K562 (cell line): ENCODE measurements at regions not wholly inside any gene's neighbourhood (a gene's known extent, or its start where the extent isn't known, plus 50 kb on each side); places are given as distances from the start of the nearest gene placed in this dataset.

Experiments
- ATAC-seq: fragments of 200-7000 bp; cut with Tn5 transposase; 3 replicates; pipeline ENCODE4 v1.9.1; 2020; ENCODE audit warnings: moderate library complexity
- BruUV-seq: library from RNA; stranded (reverse); fragments of 400-500 nt; replicated peaks from 2 replicates; lab custom pipeline; 2021; lab: Mats Ljungman, UMichigan
- CTCF ChIA-PET: fragments of 300-600 bp; formaldehyde crosslinking; extraction: SDS; loops from one replicate; lab custom pipeline; 2021; ENCODE audit warnings: low intra/inter-chr PET ratio; lab: Yijun Ruan, JAX
- POLR2A ChIA-PET: fragments of 300-600, 350-650 bp; sonication (Branson Sonifier 250); formaldehyde crosslinking; extraction: SDS; loops from one replicate; lab custom pipeline; 2021; ENCODE audit warnings: antibody characterized with exemption, inconsistent platforms; lab: Yijun Ruan, JAX
- DNase-seq, 4 experiments: peaks; one replicate each; pipeline versions ENCODE4 v3.0.0 to v3.0.0-alpha.2; 2011 to 2018; ENCODE audit warnings: low spot score in 3 of 4, mixed read lengths in 3 of 4; ENCODE audit errors: extremely low read depth in 1 of 4
- FAIRE-seq: peaks from 2 replicates; lab custom pipeline; 2011; peaks lifted over from hg19 to GRCh38; lab: Jason Lieb, UNC
- H2AFZ ChIP-seq: 2 replicates; pipeline ENCODE4 v1.6.0; 2011; ENCODE audit warnings: low read depth, low read length, control low read depth, inconsistent platforms
- H3K27ac ChIP-seq: fragments of 200-600 bp; 3 replicates; pipeline ENCODE4 v1.8.0; 2011; ENCODE audit warnings: low read depth, mild to moderate bottlenecking, control low read depth, inconsistent platforms, low read length, moderate library complexity, mixed read lengths; ENCODE audit errors: extremely low read depth
- H3K27me3 ChIP-seq, 2 experiments: fragments of 300-600 bp in 1 of 2; 2 replicates in 1 of 2; 3 replicates in 1 of 2; pipeline versions ENCODE4 v1.6.0 to v1.8.0; 2011; ENCODE audit warnings: inconsistent platforms in 2 of 2, low read length in 2 of 2, mild to moderate bottlenecking in 1 of 2, mixed read lengths in 1 of 2, moderate library complexity in 1 of 2; ENCODE audit not compliant: control insufficient read depth in 2 of 2, insufficient read depth in 2 of 2
- H3K36me3 ChIP-seq: fragments of 300-600 bp; 3 replicates; pipeline ENCODE4 v1.8.0; 2011; ENCODE audit warnings: mild to moderate bottlenecking, low read length, inconsistent platforms; ENCODE audit not compliant: control insufficient read depth, insufficient read depth
- H3K4me1 ChIP-seq, 2 experiments: fragments of 200-600 bp in 1 of 2; replicated peaks in 1 of 2; 2 replicates in 1 of 2; 3 replicates in 1 of 2; pipeline versions ENCODE4 v1.5.1 to v1.8.0; 2011; ENCODE audit warnings: inconsistent platforms in 2 of 2, low read length in 2 of 2, mild to moderate bottlenecking in 1 of 2, mixed read lengths in 1 of 2, moderate library complexity in 1 of 2; ENCODE audit not compliant: control insufficient read depth in 2 of 2, insufficient read depth in 2 of 2
- H3K4me2 ChIP-seq: 2 replicates; pipeline ENCODE4 v1.6.1; 2011; ENCODE audit warnings: low read length, control low read depth, inconsistent platforms, mixed read lengths; ENCODE audit not compliant: insufficient read depth
- H3K4me3 ChIP-seq: fragments of 200-600 bp; sonication (generic), shearing (Covaris generic); 2 replicates; pipeline ENCODE4 v1.5.1; 2016; ENCODE audit warnings: control low read depth, inconsistent platforms
- H3K79me2 ChIP-seq: fragments of 200-600 bp; 3 replicates; pipeline ENCODE4 v1.8.0; 2011; ENCODE audit warnings: low read length, inconsistent platforms; ENCODE audit not compliant: control insufficient read depth, insufficient read depth
- H3K9ac ChIP-seq, 2 experiments: 2 replicates each; pipeline versions ENCODE4 v1.6.0 to v1.6.1; 2011; ENCODE audit warnings: low read depth in 2 of 2, low read length in 2 of 2, control low read depth in 1 of 2, inconsistent platforms in 1 of 2, mild to moderate bottlenecking in 1 of 2, mixed read lengths in 1 of 2; ENCODE audit not compliant: insufficient read depth in 1 of 2
- H3K9me1 ChIP-seq: one replicate; pipeline ENCODE4 v1.6.0; 2011; ENCODE audit warnings: inconsistent platforms, mild to moderate bottlenecking, low read length, moderate library complexity; ENCODE audit not compliant: control insufficient read depth, insufficient read depth
- H3K9me3 ChIP-seq: replicated peaks from 2 replicates; pipeline ENCODE4 v1.5.1; 2011; ENCODE audit warnings: low read depth, low read length, inconsistent platforms; ENCODE audit not compliant: control insufficient read depth, insufficient read depth
- H4K20me1 ChIP-seq: replicated peaks from 2 replicates; pipeline ENCODE4 v1.6.1; 2011; ENCODE audit warnings: low read length, inconsistent platforms, mixed read lengths; ENCODE audit not compliant: control insufficient read depth, insufficient read depth
- ARNT ChIP-seq, 2 experiments: fragments of 450-650 bp; IDR thresholded peaks; 2 replicates each; pipeline ENCODE4 v1.6.1; 2016; ENCODE audit warnings: mild to moderate bottlenecking in 1 of 2
- HDAC3 ChIP-seq: fragments of 450-650 bp; IDR thresholded peaks from 2 replicates; pipeline ENCODE4 v1.6.1; 2018; ENCODE audit warnings: borderline replicate concordance, mild to moderate bottlenecking, moderate library complexity; ENCODE audit not compliant: partially characterized antibody
- KLF1 ChIP-seq: fragments of 450-650 bp; IDR thresholded peaks from 2 replicates; pipeline ENCODE4 v1.6.1; 2016; ENCODE audit warnings: missing genetic modification characterization, missing compliant biosample characterization
- MAFF ChIP-seq: IDR thresholded peaks from 2 replicates; pipeline ENCODE4 v1.6.1; 2012; ENCODE audit warnings: low read length, improper control_type of control experiment
- MTA2 ChIP-seq: fragments of 450-650 bp; IDR thresholded peaks from 2 replicates; pipeline ENCODE4 v1.6.1; 2016; ENCODE audit warnings: low read depth
- NKRF ChIP-seq: fragments of 450-650 bp; IDR thresholded peaks from 2 replicates; pipeline ENCODE4 v1.6.1; 2016; ENCODE audit warnings: borderline replicate concordance
- SREBF2 ChIP-seq: sonication (generic); formaldehyde crosslinking; IDR thresholded peaks from 2 replicates; pipeline ENCODE4 v1.4.0; 2020; ENCODE audit warnings: mild to moderate bottlenecking, missing genetic modification reagents
- ZBTB11 ChIP-seq, 3 experiments: fragments of 200-800 bp in 1 of 3; fragments of 250-450 bp in 1 of 3; fragments of 450-650 bp in 1 of 3; sonication (Bioruptor Pico) in 1 of 3; sonication (Bioruptor generic) in 1 of 3; formaldehyde crosslinking in 1 of 3; IDR thresholded peaks; 2 replicates each; pipeline versions ENCODE4 v1.6.1 to v1.8.0; 2016 to 2022; ENCODE audit warnings: mild to moderate bottlenecking in 2 of 3, missing genetic modification characterization in 2 of 3, missing compliant biosample characterization in 1 of 3, moderate library complexity in 1 of 3
- WGBS: fragments of 100-300 bp; shearing (Covaris generic); methylation state at CpG from one replicate; pipeline ENCODE4 v1.1.6; 2016; ENCODE audit warnings: low coverage, mixed read lengths; ENCODE audit not compliant: insufficient coverage; ENCODE audit errors: missing lambda C conversion rate; 5-methylcytosine and 5-hydroxymethylcytosine counted together
- in situ Hi-C: fragments of 300-500 bp; cut with MboI; formaldehyde crosslinking; loops from 4 replicates; pipeline ENCODE4 v1.15.0; 2018; ENCODE audit warnings: inconsistent platforms, mixed read lengths
- intact Hi-C: fragments of 100-400 bp; cut with micrococcal nuclease; formaldehyde crosslinking; loops from 2 replicates; pipeline ENCODE4 v1.14.2; 2022

- TF ChIP-seq ZBTB11 (CRISPR knock-in tag; IDR thresholded peaks at IDR 0.05) (no peak), SREBF2 (CRISPR knock-in tag) (no peak)
Measured at GRCh38 chr6:12609751-12610150, 106.8 kb upstream of the PHACTR1 start (continued).

DNA sequence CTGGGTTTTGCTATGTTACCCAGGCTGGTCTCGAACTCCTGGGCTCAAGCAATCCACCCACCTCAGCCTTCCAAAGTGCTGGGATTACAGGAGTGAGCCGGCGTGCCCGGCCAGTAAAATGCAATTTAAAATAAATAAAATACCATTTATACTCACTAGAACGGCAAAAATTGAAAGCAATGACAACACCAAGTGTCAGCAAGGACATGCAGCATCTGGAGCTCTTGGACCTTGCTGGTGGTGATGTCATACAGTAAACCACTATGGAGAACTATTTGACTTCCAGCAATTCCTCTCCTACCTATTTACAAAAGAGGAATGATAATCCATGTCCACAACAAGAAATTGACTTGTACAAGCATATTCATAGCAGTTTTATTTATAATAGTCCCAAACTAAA, 105.7 kb upstream of the PHACTR1 start:
- no TSS peak for BruUV-seq
- Histone ChIP-seq H3K27ac (no peak overlapping the region), H3K4me3 (no peak overlapping the region), H3K9ac (no peak overlapping the region), H3K4me1 (no peaks in the 10 kb centered on the region), H3K4me2 (no peak overlapping the region), H3K36me3 (no peaks in the 10 kb centered on the region), H2AFZ (no peak overlapping the region), H3K79me2 (no peaks in the 10 kb centered on the region), H3K27me3 (no peaks in the 10 kb centered on the region), H3K9me1 (no peaks in the 10 kb centered on the region), H4K20me1 (no peaks in the 10 kb centered on the region), H3K9me3 (no peaks in the 10 kb centered on the region)
- 0% methylated on average over 5 of the region's 5 CpGs for WGBS
- no peak for FAIRE-seq
- ChIA-PET CTCF (no interaction called here), POLR2A (interaction anchor here (0.6 kb wide), 1 partner anchor 1026 kb away, joined by 3 read pairs; no protein-coding TSS in a partner anchor)
- in situ Hi-C loops (no loop called here), intact Hi-C loops (no loop called here)
- DNase-seq = no peak
- TF ChIP-seq MAFF (no peak), HDAC3 (no peak), MTA2 (no peak), NKRF (no peak), KLF1 (tag) (no peak), ARNT (IDR thresholded peaks at IDR 0.05) (no peak)
- ATAC-seq = no peak
